H9 (cell line): ENCODE measurements at regions not wholly inside any gene's neighbourhood (a gene's known extent, or its start where the extent isn't known, plus 50 kb on each side); places are given as distances from the start of the nearest gene placed in this dataset.

Experiments used
- DNase-seq: peaks from one replicate; pipeline ENCODE4 v3.0.0-alpha.2; 2017
- H2AFZ ChIP-seq: one replicate; pipeline ENCODE4 v1.6.1; 2013; ENCODE audit warnings: mild to moderate bottlenecking, low read length, control low read depth, moderate library complexity
- H2AK5ac ChIP-seq: 2 replicates; pipeline ENCODE4 v1.6.1; 2013; ENCODE audit warnings: low read length, control low read depth, mixed read lengths; ENCODE audit not compliant: insufficient read length
- H2BK120ac ChIP-seq: one replicate; pipeline ENCODE4 v1.6.1; 2013; ENCODE audit warnings: low read depth, mild to moderate bottlenecking, low read length, control low read depth, inconsistent platforms; ENCODE audit not compliant: poor library complexity, severe bottlenecking
- H2BK12ac ChIP-seq: 2 replicates; pipeline ENCODE4 v1.6.1; 2013; ENCODE audit warnings: low read length, control low read depth, mixed read lengths, low read depth; ENCODE audit not compliant: insufficient read length
- H2BK15ac ChIP-seq: 2 replicates; pipeline ENCODE4 v1.6.1; 2013; ENCODE audit warnings: low read depth, low read length, control low read depth
- H2BK20ac ChIP-seq: one replicate; pipeline ENCODE4 v1.6.1; 2013; ENCODE audit warnings: low read depth, mild to moderate bottlenecking, low read length, control low read depth, inconsistent platforms; ENCODE audit not compliant: poor library complexity, severe bottlenecking
- H2BK5ac ChIP-seq: 2 replicates; pipeline ENCODE4 v1.6.1; 2013; ENCODE audit warnings: low read length, control low read depth, mixed read lengths; ENCODE audit not compliant: insufficient read length
- H3K14ac ChIP-seq: 2 replicates; pipeline ENCODE4 v1.6.1; 2013; ENCODE audit warnings: low read length, control low read depth; ENCODE audit not compliant: insufficient read depth
- H3K18ac ChIP-seq: 2 replicates; pipeline ENCODE4 v1.6.1; 2013; ENCODE audit warnings: low read depth, mild to moderate bottlenecking, mixed read lengths, low read length, control low read depth; ENCODE audit not compliant: insufficient read length
- H3K23ac ChIP-seq: 2 replicates; pipeline ENCODE4 v1.6.1; 2013; ENCODE audit warnings: low read length, control low read depth, mixed read lengths, low read depth; ENCODE audit not compliant: insufficient read length
- H3K23me2 ChIP-seq: 2 replicates; pipeline ENCODE4 v1.6.1; 2013; ENCODE audit warnings: low read depth, mild to moderate bottlenecking, mixed read lengths, low read length, control low read depth; ENCODE audit not compliant: insufficient read length, poor library complexity, severe bottlenecking
- H3K27ac ChIP-seq: 2 replicates; pipeline ENCODE4 v1.5.1; 2013; ENCODE audit warnings: low read length, control low read depth, mixed read lengths, low read depth; ENCODE audit not compliant: insufficient read length
- H3K27me3 ChIP-seq: 2 replicates; pipeline ENCODE4 v1.6.1; 2013; ENCODE audit warnings: low read length, control low read depth, inconsistent platforms; ENCODE audit not compliant: insufficient read depth
- H3K4ac ChIP-seq: 2 replicates; pipeline ENCODE4 v1.6.1; 2013; ENCODE audit warnings: low read depth, mild to moderate bottlenecking, control low read depth, inconsistent platforms, low read length, moderate library complexity
- H3K4me1 ChIP-seq: 2 replicates; pipeline ENCODE4 v1.6.1; 2013; ENCODE audit warnings: low read length, control low read depth, inconsistent platforms; ENCODE audit not compliant: insufficient read depth
- H3K4me2 ChIP-seq: 2 replicates; pipeline ENCODE4 v1.6.1; 2013; ENCODE audit warnings: low read length, control low read depth, mixed read lengths; ENCODE audit not compliant: insufficient read length, insufficient read depth
- H3K56ac ChIP-seq: 2 replicates; pipeline ENCODE4 v1.6.1; 2013; ENCODE audit warnings: low read depth, mild to moderate bottlenecking, mixed read lengths, low read length, control low read depth; ENCODE audit not compliant: insufficient read length
- H3K79me1 ChIP-seq: 2 replicates; pipeline ENCODE4 v1.6.1; 2013; ENCODE audit warnings: low read depth, mild to moderate bottlenecking, moderate library complexity, low read length, control low read depth, inconsistent platforms; ENCODE audit not compliant: insufficient read depth, poor library complexity, severe bottlenecking
- H3K79me2 ChIP-seq: 2 replicates; pipeline ENCODE4 v1.6.1; 2013; ENCODE audit warnings: low read length, control low read depth, inconsistent platforms; ENCODE audit not compliant: insufficient read depth
- H3K9ac ChIP-seq: 2 replicates; pipeline ENCODE4 v1.6.1; 2013; ENCODE audit warnings: low read length, control low read depth, mixed read lengths; ENCODE audit not compliant: insufficient read length; ENCODE audit errors: extremely low read depth
- H3K9me3 ChIP-seq: one replicate; pipeline ENCODE4 v1.6.1; 2013; ENCODE audit warnings: low read depth, low read length, inconsistent platforms; ENCODE audit not compliant: control insufficient read depth
- H3T11ph ChIP-seq: one replicate; pipeline ENCODE4 v1.6.1; 2013; ENCODE audit warnings: mild to moderate bottlenecking, low read length, control low read depth, inconsistent platforms
- H4K20me1 ChIP-seq: one replicate; pipeline ENCODE4 v1.6.1; 2013; ENCODE audit not compliant: control insufficient read depth, insufficient read length, insufficient read depth
- H4K5ac ChIP-seq: 2 replicates; pipeline ENCODE4 v1.6.1; 2013; ENCODE audit warnings: low read depth, mild to moderate bottlenecking, mixed read lengths, low read length, control low read depth; ENCODE audit not compliant: insufficient read length
- H4K8ac ChIP-seq: replicated peaks from 2 replicates; pipeline ENCODE4 v1.6.1; 2013; ENCODE audit warnings: low read length, control low read depth, mixed read lengths, low read depth; ENCODE audit not compliant: insufficient read length
- H4K91ac ChIP-seq: 2 replicates; pipeline ENCODE4 v1.6.1; 2013; ENCODE audit warnings: low read depth, mild to moderate bottlenecking, moderate library complexity, mixed read lengths, low read length, control low read depth; ENCODE audit not compliant: insufficient read length
- H3K27ac Mint-ChIP-seq, 3 experiments: 2 replicates in 2 of 3; 3 replicates in 1 of 3; pipeline ENCODE4 v1.8.0; 2020 to 2021; ENCODE audit warnings: mixed read lengths in 3 of 3, mild to moderate bottlenecking in 1 of 3, moderate library complexity in 1 of 3
- H3K27me3 Mint-ChIP-seq: 2 replicates; pipeline ENCODE4 v1.8.0; 2021; ENCODE audit warnings: low read depth, mild to moderate bottlenecking, moderate library complexity, mixed read lengths
- H3K36me3 Mint-ChIP-seq, 3 experiments: 2 replicates in 2 of 3; 3 replicates in 1 of 3; pipeline ENCODE4 v1.8.0; 2020 to 2021; ENCODE audit warnings: low read depth in 3 of 3, mixed read lengths in 3 of 3; ENCODE audit not compliant: insufficient read depth in 1 of 3
- H3K4me1 Mint-ChIP-seq, 2 experiments: 2 replicates each; pipeline ENCODE4 v1.8.0; 2020; ENCODE audit warnings: mixed read lengths in 2 of 2
- H3K4me3 Mint-ChIP-seq, 2 experiments: 2 replicates in 1 of 2; 3 replicates in 1 of 2; pipeline ENCODE4 v1.8.0; 2020 to 2021; ENCODE audit warnings: mild to moderate bottlenecking in 2 of 2, mixed read lengths in 2 of 2, moderate library complexity in 1 of 2
- H3K9me3 Mint-ChIP-seq, 2 experiments: 2 replicates in 1 of 2; 3 replicates in 1 of 2; pipeline ENCODE4 v1.8.0; 2020; ENCODE audit warnings: mild to moderate bottlenecking in 2 of 2, mixed read lengths in 2 of 2, moderate library complexity in 1 of 2
- CTCF ChIP-seq: fragments of 200-600 bp; sonication (generic); conservative IDR thresholded peaks from 3 replicates; pipeline ENCODE4 v1.8.0; 2021; ENCODE audit warnings: antibody characterized with exemption, mild to moderate bottlenecking
- WGBS: extraction: QIAGEN DNeasy Blood & Tissue Kit; methylation state at CpG from one replicate; pipeline ENCODE4 v1.1.7; 2013; ENCODE audit warnings: missing lambda C conversion rate, low lambda C conversion rate, mixed read lengths; ENCODE audit not compliant: insufficient read length; ENCODE audit errors: extremely low coverage; 5-methylcytosine and 5-hydroxymethylcytosine counted together

GRCh38 chr17:70615831-70616230 lies 446.5 kb downstream of the KCNJ2 start:
- H4K8ac ChIP-seq, result no peak overlapping the region
- no peaks in the 10 kb centered on the region for H3K9me3 ChIP-seq
- H2BK15ac ChIP-seq, result no peak overlapping the region
- H2BK5ac ChIP-seq, result no peak overlapping the region
- Mint-ChIP-seq H3K4me3 (no peak overlapping the region), H3K27me3 (no peaks in the 10 kb centered on the region), H3K4me1 (no peaks in the 10 kb centered on the region), H3K9me3 (no peaks in the 10 kb centered on the region), H3K36me3 (no peaks in the 10 kb centered on the region), H3K27ac (0 out of 7 replicates have a peak overlapping the region, but pooled peaks of 1 of the 3 experiments have one; percentile 18)
- H3K27me3 ChIP-seq, result no peaks in the 10 kb centered on the region
- no peak for DNase-seq
- no peak overlapping the region for H3T11ph ChIP-seq
- H4K5ac ChIP-seq, result no peak overlapping the region
- no peak overlapping the region for H4K91ac ChIP-seq
- no peak overlapping the region for H3K27ac ChIP-seq
- no peak overlapping the region for H3K4ac ChIP-seq
- H2BK12ac ChIP-seq, result no peak overlapping the region
- no CpG with 5 or more reads among the region's 2 CpGs for WGBS
- H3K18ac ChIP-seq, result no peak overlapping the region
- H3K9ac ChIP-seq, result no peak overlapping the region
- no peak overlapping the region for H3K56ac ChIP-seq
- no peaks in the 10 kb centered on the region for H3K79me2 ChIP-seq
- H2BK20ac ChIP-seq, result no peak overlapping the region
- H2AK5ac ChIP-seq, result no peak overlapping the region
- TF ChIP-seq CTCF, result no peak
- H3K4me2 ChIP-seq, result no peak overlapping the region
- H2BK120ac ChIP-seq, result no peak overlapping the region
- H4K20me1 ChIP-seq, result no peaks in the 10 kb centered on the region
- no peak overlapping the region for H3K14ac ChIP-seq
- H3K4me1 ChIP-seq, result no peaks in the 10 kb centered on the region
- H3K23ac ChIP-seq, result no peak overlapping the region
- H3K23me2 ChIP-seq, result no peaks in the 10 kb centered on the region
- no peak overlapping the region for H2AFZ ChIP-seq
- H3K79me1 ChIP-seq, result no peaks in the 10 kb centered on the region
